NCI-H1436 (cell line): ENCODE measurements at regions not wholly inside any gene's neighbourhood (a gene's known extent, or its start where the extent isn't known, plus 50 kb on each side); places are given as distances from the start of the nearest gene placed in this dataset.

Experiments used
- DNase-seq: peaks from one replicate; lab custom pipeline; 2025; lab: John Stamatoyannopoulos, UW

DNA sequence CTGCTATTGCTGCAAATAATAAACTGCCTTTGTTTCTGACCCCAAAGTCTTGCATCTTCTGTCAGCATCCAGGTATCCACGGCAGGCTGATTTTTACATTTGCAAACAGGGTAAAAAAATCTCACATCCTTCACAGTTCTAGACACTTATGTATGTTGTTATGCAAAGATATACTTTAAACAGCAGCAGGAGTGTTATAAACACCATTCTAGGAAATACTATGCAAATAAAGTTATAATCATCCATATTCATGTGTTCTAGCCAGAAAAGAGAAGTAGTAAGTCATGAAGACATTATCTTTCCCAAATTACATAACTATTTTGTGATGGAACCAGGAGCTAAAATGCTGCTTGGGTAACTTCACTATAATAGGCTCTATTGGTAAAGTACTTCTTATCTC, 534.2 kb downstream of the LTN1 start:
- no peak for DNase-seq

- DNase-seq = no peak
Observed at GRCh38 chr21:28455253-28455600, 537.5 kb downstream of the LTN1 start.

DNA sequence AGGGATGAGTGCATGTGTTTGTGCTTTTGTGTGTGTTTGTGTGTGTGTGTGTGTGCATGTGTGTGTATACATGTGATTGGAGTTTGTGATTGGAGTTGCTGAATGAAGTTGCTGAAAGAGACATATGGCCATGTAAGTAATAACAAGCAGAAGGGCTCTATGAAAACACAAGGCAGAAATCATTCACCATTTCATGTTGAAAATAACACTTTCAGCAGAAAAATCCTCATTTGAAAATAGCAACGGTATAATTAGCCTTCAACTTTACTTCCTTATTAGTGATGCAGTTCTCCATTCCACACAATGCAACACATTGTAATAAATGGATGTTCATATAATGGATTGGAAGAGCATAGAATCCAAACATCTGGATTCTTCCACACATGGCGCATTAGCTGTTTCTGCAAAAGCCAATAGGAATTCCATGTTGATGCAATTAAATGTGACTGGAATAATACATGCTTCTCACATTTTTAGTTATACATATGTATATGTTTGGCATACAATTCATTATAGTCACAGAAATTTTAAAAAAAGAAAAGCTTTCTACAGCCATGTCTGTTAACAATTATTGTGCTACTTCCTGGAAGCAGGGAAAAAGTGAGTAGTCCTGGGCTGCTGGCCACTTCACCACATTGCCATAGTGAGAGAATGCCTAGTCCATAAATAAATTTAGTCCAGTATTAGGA, 538.0 kb downstream of the LTN1 start:
- DNase-seq = no peak

DNA sequence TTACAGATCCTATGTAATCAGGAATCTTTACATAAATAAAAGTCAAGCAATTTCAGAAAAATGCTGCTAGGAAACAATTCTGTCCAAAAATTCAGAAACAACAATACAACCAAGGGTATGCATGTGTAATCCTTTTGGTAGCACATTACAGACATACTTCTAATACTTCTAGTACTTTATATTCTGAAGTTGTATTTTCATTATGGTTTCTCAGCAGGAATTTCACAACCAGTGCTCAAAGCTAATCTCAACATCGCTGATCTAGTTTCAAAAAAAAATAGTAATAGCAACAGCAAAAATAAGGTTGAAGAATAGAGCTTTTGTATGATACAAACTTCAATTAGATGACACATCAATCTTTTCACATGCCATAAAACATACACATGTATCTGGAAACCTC, 545.2 kb downstream of the LTN1 start:
- no peak for DNase-seq

DNA sequence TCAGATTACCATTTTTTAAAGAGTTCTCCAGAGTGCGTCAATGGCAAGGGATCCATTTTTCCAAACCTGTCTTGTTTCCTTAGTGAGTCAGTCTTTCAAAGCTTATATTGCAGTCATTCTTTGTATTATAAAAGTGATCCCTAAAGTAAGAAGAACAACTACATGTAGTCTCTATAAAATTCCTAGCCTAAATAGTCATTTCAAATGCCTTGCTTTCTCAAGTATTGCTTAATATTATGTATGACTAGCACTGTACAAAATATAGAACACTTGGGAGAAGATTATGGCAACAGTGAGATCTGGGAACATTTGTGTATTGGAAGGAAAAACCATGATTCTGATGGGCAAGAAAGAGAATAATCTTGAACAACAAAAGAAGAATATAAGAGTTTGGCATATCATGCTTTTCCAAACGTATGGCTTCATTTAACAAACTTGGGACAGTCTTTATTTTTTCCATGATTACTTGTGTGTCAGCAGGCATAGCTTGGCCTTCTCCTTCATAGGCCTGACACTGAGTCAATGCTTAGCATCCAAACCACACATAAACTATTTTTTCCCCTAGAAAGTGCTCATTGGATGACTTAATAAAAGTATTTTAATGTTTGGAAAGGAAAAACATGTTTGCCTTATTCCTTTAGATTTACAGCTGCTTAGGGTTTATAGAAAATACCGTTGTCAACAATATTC, 547.4 kb downstream of the LTN1 start:
- DNase-seq = no peak

DNA sequence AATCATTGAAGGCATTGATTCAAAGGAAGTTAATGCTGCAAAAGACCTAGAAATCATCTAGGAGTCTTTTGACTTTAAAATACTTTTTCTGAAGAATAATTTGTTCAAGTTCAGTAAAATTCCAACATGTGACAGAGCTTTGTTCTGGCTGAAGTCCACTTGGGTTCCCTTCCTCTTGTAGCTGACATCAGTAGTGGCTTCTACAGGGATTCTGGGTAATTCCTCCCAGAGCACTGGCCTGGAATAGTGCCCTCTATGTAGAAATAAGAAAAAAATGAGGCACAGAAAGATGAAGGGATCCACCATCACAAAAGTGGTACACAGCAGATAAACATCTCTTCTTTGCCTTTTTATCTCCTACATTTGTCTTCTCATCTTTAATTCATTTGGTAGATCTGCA, 548.1 kb downstream of the LTN1 start:
- DNase-seq = no peak

DNA sequence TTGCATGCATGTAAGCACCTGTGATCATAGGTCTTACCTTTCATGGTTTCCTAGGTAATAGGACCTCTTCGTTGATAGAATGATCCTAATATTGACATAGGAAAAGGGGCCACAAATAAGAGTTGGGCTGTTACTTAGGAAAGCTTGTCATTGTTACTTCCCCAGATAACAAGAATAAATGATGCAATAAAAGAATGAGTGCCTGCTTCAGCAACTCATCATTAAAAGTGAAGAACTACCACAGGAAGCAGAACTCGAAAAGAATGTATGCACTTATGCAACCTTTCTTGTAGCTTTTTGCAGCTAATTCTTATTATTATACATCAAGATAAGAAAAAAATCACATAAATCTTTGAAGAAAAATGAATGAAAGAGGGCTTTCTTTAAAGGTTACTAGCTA, 548.6 kb downstream of the LTN1 start:
- no peak for DNase-seq

DNA sequence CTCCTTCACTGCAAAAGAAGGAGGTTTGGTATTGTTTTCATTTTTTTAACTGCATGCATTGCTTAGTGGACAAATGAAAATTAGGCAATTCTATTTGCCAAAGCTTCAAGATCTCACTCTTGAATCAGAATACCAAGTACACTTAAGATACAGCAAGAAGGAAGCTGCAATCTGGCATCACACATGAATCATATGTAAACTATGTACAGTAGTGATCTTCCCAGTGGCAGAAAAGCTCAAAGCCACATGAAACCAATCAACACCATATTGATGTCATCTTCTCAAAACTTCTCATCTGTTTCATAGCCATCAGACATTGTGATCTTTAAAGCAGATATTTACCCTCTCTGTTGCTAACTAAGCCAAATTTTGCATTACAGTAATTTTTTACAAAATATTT, 550.1 kb downstream of the LTN1 start:
- no peak for DNase-seq

- no peak for DNase-seq
Observed at GRCh38 chr21:28442085-28442484, 550.6 kb downstream of the LTN1 start.

DNA sequence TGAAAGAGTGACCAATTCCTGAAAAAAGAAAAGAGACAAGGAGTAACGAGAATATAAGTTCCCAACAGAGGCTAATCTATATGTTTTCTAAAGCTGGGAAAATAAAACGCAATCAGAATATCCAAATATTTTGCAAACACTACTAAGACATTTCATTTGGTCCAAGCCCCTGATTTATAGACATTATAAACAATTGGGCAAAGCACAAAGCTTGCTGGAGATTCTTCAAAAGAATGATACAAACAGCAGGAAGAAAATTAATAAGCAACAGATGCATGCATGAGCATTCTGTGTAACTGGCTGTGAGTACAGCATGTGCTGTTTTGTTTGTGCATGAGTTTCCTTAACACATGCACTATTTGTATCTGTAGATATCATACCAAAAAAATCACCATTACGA, 552.9 kb downstream of the LTN1 start:
- no peak for DNase-seq

DNA sequence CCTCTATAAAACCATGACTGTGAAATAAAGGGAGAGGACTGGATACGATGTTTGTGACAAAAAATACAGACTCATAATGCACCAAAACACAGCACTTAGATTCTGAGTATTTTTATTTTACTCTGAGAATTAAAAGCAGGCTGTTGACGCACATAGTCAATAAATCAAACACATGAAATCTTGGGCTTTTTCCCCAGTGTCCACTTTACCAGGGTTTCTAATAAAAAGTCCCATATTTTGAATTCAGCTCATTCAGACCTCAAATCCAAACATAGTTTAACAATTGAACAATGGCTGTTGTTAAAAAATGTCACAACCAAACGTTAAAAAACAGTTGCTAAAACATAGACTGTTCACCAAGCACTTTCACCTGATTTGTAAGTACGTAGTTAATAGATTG, 553.4 kb downstream of the LTN1 start:
- no peak for DNase-seq

- DNase-seq = no peak
Observed at GRCh38 chr21:28437061-28437460, 555.6 kb downstream of the LTN1 start.

DNA sequence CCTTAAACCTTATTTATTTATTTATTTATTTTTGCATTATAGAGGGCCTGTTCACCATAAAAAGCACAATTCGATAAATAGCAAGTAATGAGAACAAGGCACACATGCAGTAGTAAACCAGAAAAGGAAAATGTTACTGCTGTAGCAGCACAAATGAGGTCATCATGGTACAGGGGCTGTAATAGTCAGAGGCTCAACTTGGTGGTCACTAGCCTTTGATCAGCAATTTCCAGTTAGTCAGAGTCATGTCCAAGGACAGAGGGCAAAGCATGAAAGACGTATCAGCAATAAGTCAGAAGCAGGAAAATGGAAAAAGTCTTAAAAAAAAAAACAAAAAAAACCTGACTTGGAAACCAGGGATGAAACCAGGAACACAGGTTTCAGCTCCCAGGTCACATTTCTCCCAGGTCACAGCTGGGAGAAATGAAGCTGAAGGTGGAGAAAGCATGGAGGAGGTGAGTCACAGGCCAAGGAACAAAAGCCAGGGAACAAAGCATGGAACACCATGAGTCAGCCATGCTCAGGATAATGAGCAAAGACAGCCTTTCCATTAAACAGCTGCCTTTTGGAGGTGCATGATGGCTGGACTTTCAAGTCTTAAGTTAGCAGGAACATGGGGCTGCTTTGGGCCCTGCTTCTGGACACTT, 556.3 kb downstream of the LTN1 start:
- no peak for DNase-seq

DNA sequence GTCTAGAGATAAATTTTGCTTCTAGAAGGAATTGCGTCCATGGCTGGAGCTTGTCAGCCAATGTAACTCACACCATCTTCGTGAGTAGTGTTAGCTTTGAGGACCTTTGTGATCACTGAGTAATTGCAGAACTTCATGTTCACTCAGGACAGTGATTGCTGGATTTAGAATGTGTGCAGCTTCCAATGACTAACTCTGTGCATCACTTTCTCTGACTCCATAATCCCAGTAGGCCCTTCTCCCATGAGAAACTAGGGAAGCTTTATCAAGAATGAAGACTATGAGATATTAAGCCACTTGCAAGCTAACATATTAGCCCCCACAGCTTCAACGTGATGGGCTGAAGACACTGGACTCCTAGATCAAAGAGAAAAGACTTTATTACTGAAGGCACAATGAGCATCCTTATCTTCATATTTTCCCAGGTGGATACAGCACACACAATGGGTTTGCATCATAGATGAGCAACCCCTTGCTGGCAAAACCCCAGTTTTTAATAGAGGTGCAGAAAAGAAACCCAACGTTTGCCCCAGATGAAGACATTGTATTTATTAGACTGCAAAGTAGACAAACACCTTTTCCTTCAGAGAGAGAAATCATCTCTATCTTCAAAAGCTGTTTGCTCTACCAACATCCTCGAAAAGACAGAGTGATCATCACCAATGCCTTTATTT, 561.0 kb downstream of the LTN1 start:
- no peak for DNase-seq

DNA sequence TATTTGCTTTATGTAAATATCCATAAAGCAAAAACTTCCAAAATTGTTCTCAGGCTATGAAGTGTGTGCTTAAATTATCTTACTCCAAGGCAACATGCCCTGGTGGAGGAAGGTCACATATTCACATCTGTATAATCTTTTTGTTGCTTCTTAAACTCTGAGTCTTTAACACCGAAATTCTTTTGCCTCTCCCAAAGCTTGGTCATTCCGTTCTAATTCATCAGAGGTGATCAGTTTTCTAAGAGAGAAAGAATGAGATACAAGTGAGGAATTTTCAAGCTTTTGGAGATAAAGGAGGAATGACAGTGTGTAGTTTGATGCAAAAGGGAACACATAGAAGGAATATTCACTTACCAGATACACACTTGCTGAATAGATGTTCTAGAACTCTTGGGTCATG, 561.7 kb downstream of the LTN1 start:
- DNase-seq = no peak

GRCh38 chr21:28429161-28429560, 563.5 kb downstream of the LTN1 start:
- DNase-seq = no peak

- DNase-seq = no peak
Observed at GRCh38 chr21:28427394-28428022, 565.2 kb downstream of the LTN1 start.

DNA sequence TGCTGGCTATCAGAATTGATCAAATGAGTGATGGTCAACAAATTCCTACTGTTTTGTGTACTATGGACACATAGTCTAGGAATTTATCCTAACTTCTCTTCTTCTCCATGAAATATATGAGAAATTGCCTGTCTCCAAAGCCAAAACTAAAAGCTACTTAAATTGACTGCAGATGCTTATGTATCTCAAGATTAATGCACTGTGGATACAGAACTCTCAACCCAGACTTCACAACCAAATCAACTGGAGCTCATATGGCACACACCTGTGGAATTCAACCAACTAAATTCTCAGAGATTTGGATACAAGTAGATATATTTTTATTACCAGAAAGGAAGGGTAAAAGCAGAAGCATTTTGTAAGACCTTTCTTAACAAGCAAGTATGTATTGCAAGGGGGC, 566.1 kb downstream of the LTN1 start:
- no peak for DNase-seq

GRCh38 chr21:28423521-28424190, 569.0 kb downstream of the LTN1 start:
- no peak for DNase-seq

DNA sequence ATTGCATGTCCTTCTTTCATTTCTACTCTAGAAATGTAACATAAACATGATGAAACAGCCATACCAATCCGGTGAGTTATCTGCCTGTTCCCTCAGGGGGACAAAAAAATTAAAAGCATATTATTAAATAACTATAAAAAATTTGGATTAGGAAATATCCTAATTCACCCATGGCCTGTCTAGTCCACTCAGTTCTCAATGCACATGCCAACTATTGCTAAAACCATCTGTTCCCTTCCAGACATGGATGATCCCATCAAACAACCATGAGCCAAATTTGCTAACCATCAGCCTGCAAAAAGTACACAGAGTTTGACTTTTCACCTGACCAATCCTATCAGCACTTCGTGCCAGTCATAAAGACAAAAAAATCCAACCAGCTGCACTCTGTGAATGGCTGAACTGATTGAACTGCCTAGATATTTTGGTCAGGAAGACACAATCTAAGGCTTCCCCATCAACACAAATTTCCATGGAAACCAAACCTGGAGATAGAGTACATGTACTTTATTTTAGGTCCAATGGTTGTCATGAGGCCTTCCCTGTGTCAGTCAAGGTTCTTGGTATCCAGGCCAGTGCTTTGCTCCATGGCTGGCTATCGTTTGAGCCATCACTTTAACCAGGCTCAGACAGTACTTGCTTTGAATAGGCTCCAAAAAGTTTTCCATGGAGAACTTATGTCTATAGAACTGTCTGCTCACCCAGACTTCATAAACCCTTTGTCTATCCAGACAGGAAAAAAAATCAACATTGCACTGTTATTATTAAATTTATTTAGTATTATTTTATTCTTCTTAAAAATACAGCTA, 570.8 kb downstream of the LTN1 start:
- no peak for DNase-seq

DNA sequence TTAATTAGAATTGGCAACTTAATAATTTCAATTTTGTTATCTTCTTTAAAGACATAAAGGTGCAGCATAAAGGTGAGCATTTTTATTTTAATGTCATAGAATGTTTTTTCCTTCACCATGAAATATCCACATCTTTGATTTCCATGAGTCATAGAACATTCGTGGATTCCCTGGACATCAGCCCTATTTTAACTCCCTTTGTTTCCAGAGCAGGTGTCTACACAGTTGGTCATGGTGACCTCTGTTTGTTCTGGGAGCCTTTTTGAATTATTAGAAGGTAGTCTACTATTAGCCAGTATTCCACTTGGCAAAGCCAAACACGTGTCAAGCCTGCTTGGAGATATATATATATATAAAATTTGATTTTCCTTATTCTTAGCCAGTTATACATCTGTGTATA, 572.9 kb downstream of the LTN1 start:
- DNase-seq = no peak
